SK-N-MC (cell line): ENCODE measurements at regions not wholly inside any gene's neighbourhood (a gene's known extent, or its start where the extent isn't known, plus 50 kb on each side); places are given as distances from the start of the nearest gene placed in this dataset.

Experiments
- DNase-seq: peaks from one replicate; pipeline ENCODE4 v3.0.0-alpha.2; 2011; ENCODE audit warnings: low read depth, low spot score
- H3K27ac ChIP-seq: fragments of 200-600 bp; sonication (generic); 2 replicates; pipeline ENCODE4 v1.5.1; 2016; ENCODE audit warnings: mixed run types
- H3K36me3 ChIP-seq: fragments of 200-600 bp; sonication (generic); 2 replicates; pipeline ENCODE4 v1.6.1; 2017; ENCODE audit warnings: antibody characterized with exemption, low read length, mixed read lengths; ENCODE audit not compliant: insufficient read depth
- H3K4me3 ChIP-seq: fragments of 200-600 bp; sonication (generic); 2 replicates; pipeline ENCODE4 v1.5.1; 2016
- H3K9ac ChIP-seq: fragments of 200-600 bp; sonication (generic); 2 replicates; pipeline ENCODE4 v1.8.0; 2017; ENCODE audit warnings: mixed run types, mixed read lengths; ENCODE audit not compliant: insufficient read length
- H3K9me3 ChIP-seq: fragments of 200-600 bp; sonication (generic); 2 replicates; pipeline ENCODE4 v1.6.1; 2017; ENCODE audit warnings: low read depth, mild to moderate bottlenecking, antibody characterized with exemption, low read length, moderate library complexity, mixed read lengths
- EZH2 ChIP-seq: fragments of 200-600 bp; sonication (generic); IDR thresholded peaks from one replicate; pipeline ENCODE4 v1.6.1; 2017; ENCODE audit warnings: antibody characterized with exemption
- FOXP2 ChIP-seq: optimal IDR thresholded peaks from 2 replicates; pipeline ENCODE3; 2011; ENCODE audit warnings: mild to moderate bottlenecking, moderate library complexity; ENCODE audit not compliant: insufficient read depth; ENCODE audit errors: extremely low read length, control extremely low read depth
- POLR2AphosphoS5 ChIP-seq: IDR thresholded peaks from 2 replicates; pipeline ENCODE4 v1.6.1; 2012; ENCODE audit warnings: mild to moderate bottlenecking, low read depth, low read length, borderline replicate concordance

DNA sequence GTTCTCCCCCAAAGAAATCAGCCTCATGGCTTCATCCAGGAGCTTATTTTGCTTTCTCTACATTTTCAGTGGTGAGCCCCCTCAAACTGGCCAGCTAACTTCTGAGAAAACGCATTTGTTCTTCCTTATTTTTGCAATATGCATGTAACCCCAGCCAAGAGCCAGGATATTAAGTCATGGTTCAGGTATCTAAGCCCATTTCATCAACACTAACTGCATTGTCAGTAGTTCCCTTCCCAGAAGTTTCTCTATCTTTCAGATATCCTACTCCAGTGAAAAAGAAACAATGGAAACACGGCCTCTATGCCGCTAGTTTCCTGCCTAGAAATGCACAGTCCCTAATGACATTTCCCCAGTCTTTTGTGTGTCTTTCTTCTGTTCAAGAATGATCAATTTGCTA, 102.8 kb upstream of the RASSF8 start:
- no peak overlapping the region for H3K27ac ChIP-seq
- no peak overlapping the region for H3K4me3 ChIP-seq

GRCh38 chr12:25859976-25860375, 98.5 kb upstream of the RASSF8 start:
- Histone ChIP-seq H3K9ac (no peak overlapping the region), H3K27ac (no peak overlapping the region), H3K9me3 (no peaks in the 10 kb centered on the region), H3K4me3 (no peak overlapping the region), H3K36me3 (no peaks in the 10 kb centered on the region)
- DNase-seq, result no peak
- TF ChIP-seq POLR2AphosphoS5, result no peak
- TF ChIP-seq FOXP2, result no peak
- TF ChIP-seq EZH2, result no peak

More for the DNA sequence above, 102.8 kb upstream of the RASSF8 start:
- TF ChIP-seq FOXP2, result no peak
- TF ChIP-seq EZH2, result no peak
- no peak for TF ChIP-seq POLR2AphosphoS5
- Histone ChIP-seq H3K9ac (no peak overlapping the region), H3K9me3 (no peaks in the 10 kb centered on the region), H3K36me3 (no peaks in the 10 kb centered on the region)
- DNase-seq, result no peak

DNA sequence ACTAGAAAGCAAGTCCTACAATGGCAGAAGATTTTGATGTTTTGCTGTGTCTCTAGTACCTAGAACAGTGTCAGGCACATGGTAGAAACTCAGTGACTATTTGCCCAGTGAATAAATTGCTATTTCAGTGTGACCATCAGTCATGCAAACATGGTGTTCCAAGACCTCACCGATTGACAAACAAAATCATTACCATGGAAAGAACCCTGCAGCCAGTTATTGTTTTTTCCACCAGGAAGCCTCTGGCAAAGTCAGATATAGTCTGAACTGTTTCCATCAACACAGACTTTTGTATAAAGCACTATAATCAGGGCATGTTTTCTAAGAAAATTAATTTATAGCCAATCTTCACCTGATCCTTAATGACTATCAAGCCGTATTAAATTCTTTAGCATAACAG, 97.3 kb upstream of the RASSF8 start:
- H3K36me3 ChIP-seq, result no peaks in the 10 kb centered on the region
- H3K9ac ChIP-seq, result no peak overlapping the region
- no peak overlapping the region for H3K4me3 ChIP-seq
- no peaks in the 10 kb centered on the region for H3K9me3 ChIP-seq
- TF ChIP-seq EZH2, result no peak
- no peak for TF ChIP-seq FOXP2
- TF ChIP-seq POLR2AphosphoS5, result no peak
- DNase-seq, result no peak
- no peak overlapping the region for H3K27ac ChIP-seq

DNA sequence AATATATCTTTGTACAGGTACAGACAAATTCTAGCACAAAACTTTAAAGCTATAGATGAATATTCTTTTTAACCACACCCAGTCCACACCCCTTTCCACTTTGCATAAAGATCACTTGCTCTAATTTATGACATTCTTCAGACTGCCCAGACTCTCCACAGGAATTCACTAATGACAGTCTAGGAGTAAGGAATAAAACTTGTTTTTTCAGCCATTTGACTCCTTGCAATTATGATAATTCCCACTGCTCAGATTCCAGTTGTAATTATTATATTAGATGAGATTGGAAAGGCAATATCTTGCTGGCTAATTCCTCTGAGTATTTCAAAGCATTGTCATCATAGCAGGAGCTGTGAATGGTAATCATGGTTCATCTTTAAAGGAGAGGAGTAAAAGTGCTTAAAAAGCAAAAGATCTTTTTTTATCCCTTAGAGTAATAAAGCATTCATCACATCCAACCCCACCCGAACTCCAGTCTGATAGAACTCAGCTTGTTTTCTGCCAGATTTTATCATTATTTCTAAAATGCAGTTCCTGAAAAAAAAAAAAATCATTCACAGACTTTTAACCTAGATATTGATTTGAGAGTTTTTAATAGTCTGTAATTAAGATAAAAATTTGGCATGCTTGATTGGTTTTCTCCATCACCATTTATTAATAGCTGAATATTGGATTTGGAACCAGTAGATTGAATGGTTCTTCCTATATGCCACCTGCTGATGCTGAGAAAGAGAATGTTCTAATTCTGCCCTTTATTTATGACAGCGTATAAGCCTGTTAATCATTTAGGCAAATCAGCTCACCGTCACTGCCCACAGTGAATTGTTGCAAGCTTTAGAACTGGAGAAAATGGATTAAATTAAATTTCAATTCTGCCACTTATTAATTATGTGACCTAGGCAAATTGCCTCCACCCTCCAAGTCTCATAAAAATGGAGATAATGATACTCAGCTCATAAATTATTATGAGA, 93.9 kb upstream of the RASSF8 start:
- H3K27ac ChIP-seq, result no peak overlapping the region
- H3K9me3 ChIP-seq, result no peaks in the 10 kb centered on the region
- no peak overlapping the region for H3K4me3 ChIP-seq
- H3K36me3 ChIP-seq, result no peaks in the 10 kb centered on the region
- H3K9ac ChIP-seq, result no peak overlapping the region
- TF ChIP-seq POLR2AphosphoS5, result no peak
- no peak for DNase-seq

DNA sequence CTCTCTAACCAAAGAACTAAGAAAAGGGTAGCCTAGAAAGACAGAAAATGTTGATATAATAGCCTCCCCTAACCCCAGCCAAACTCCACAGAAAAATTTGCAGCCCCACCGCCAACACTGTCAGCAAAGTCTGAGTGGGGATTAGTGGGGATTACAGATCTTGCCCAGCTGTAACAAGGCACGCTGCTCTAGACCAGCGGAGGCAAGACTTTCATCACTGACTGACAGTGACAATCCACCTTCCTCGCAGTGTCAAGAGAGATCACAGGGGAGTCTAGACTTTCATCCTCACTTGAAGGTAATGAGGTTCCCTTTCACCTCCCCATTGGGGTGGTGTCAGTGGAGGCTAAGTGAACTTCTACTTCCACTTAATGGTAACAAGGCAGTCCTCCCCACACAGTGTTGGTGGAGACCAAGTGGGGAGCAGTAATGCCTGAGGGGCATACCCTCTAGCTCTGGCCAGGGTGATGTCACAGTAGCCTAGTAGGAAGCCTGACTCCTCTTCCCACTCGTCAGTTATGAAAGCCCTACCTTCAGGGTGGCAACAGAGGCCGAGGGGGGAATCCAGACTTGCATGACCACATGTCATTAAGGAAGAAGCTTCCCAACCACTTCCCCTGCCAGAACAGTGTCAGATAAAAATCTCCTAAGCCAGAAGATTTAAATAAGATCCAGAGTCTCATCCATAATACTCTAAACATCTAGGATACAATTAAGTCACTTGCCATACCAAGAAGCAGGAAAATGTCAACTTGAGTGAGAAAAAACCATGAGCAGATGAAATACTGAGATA, 91.7 kb upstream of the RASSF8 start:
- TF ChIP-seq FOXP2 (no peak), EZH2 (no peak), POLR2AphosphoS5 (no peak)
- no peaks in the 10 kb centered on the region for H3K36me3 ChIP-seq
- H3K9ac ChIP-seq, result no peak overlapping the region
- no peak overlapping the region for H3K27ac ChIP-seq
- DNase-seq, result no peak
- H3K9me3 ChIP-seq, result no peaks in the 10 kb centered on the region
- no peak overlapping the region for H3K4me3 ChIP-seq

DNA sequence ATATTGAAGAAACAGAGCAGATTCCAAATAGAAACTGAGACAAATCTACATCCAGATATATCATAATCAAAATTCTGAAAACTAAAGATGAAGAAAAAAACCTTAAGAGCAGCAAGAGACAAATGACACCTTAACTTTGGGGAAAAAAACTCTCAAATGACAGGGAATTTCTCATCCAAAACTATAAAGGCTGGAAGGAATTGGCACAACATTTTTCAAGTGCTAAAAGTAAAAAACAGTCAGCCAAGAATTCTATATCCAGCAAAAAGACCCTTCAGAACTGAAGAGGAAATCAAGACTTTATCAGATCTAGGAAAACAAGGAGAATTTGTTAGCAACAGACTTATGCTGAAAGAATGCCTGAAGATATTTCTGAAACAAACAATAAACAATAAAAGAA, 90.3 kb upstream of the RASSF8 start:
- TF ChIP-seq EZH2, result no peak
- no peak for TF ChIP-seq POLR2AphosphoS5
- no peak for TF ChIP-seq FOXP2
- H3K27ac ChIP-seq, result no peak overlapping the region

DNA sequence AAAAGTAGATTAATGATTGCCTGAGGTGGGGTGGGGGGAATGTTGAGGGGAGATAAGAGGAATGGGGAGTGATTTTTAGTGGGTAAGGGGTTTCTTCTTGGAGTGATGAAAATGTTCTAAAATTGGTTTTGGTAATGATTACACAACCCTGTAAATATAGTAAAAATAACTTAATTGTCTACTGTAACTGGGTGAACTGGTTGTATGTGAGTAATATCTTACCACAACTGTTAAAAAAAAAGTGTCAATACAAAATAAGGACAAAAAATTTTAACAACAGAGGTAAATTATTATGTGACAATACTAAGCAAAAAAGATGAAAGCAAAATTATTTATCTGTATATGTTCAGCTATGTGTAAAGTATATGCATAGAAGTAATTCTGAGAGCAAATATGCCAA, 86.3 kb upstream of the RASSF8 start:
- no peak for DNase-seq
- Histone ChIP-seq H3K9me3 (no peaks in the 10 kb centered on the region), H3K36me3 (no peaks in the 10 kb centered on the region), H3K9ac (no peak overlapping the region), H3K4me3 (no peak overlapping the region), H3K27ac (no peak overlapping the region)
- no peak for TF ChIP-seq POLR2AphosphoS5
- no peak for TF ChIP-seq FOXP2
- TF ChIP-seq EZH2, result no peak

More for the DNA sequence above, 90.3 kb upstream of the RASSF8 start:
- no peaks in the 10 kb centered on the region for H3K9me3 ChIP-seq
- H3K36me3 ChIP-seq, result no peaks in the 10 kb centered on the region
- H3K4me3 ChIP-seq, result no peak overlapping the region
- no peak for DNase-seq
- H3K9ac ChIP-seq, result no peak overlapping the region

DNA sequence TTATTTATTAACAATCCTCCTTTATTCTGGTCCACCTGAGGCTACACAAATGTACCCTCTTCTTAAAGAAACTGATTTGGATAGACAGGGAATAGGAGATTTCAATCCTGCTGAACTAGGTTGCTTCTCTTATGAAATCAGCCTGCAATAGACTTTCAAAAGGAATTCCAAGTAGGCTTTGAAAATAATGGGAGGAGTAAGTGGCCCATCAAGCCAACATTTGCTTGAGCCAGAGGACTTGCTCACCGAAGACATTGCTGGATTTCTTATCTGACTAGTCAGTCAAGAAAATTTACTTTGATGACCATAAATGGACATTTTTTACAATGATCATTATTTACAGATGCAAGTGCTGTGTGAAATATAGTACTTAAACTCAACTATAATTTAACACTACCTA, 82.8 kb upstream of the RASSF8 start:
- Histone ChIP-seq H3K9ac (no peak overlapping the region), H3K9me3 (no peaks in the 10 kb centered on the region), H3K27ac (no peak overlapping the region), H3K4me3 (no peak overlapping the region), H3K36me3 (no peaks in the 10 kb centered on the region)
- DNase-seq, result no peak
- no peak for TF ChIP-seq FOXP2
- TF ChIP-seq EZH2, result no peak
- no peak for TF ChIP-seq POLR2AphosphoS5
